Stimulated activated CD8-positive, alpha-beta memory T cell treated with anti-CD3 and anti-CD28 coated beads, Interleukin-15, amount 100 ng/mL, for 48 hours (primary cell): ENCODE measurements at regions not wholly inside any gene's neighbourhood (a gene's known extent, or its start where the extent isn't known, plus 50 kb on each side); places are given as distances from the start of the nearest gene placed in this dataset.
"Not testable (repeated sequence)": the region's sequence is repeated elsewhere in the genome, so short reads cannot be mapped to it uniquely, and the experiment has no call there.

Experiments used
- DNase-seq, 2 donors: peaks; one replicate each; pipeline ENCODE4 v3.0.0-alpha.2; 2020; ENCODE audit warnings: low read depth in 2 of 2

- DNase-seq, result not testable (repeated sequence)
Measured at GRCh38 chr3:75435794-75436400, 228.2 kb upstream of the FRG2C start.

GRCh38 chr3:75440986-75441385, 223.1 kb upstream of the FRG2C start:
- DNase-seq, result not testable (repeated sequence)

- not testable (repeated sequence) for DNase-seq
Measured at GRCh38 chr3:75444634-75445033, 219.5 kb upstream of the FRG2C start.

GRCh38 chr3:75445234-75445633, 218.9 kb upstream of the FRG2C start:
- not testable (repeated sequence) for DNase-seq

GRCh38 chr3:75446948-75447347, 217.2 kb upstream of the FRG2C start:
- not testable (repeated sequence) for DNase-seq

GRCh38 chr3:75453328-75453727, 210.8 kb upstream of the FRG2C start:
- not testable (repeated sequence) for DNase-seq

- DNase-seq, result not testable (repeated sequence)
Measured at GRCh38 chr3:75453839-75454238, 210.3 kb upstream of the FRG2C start.

- not testable (repeated sequence) for DNase-seq
Measured at GRCh38 chr3:75474530-75474929, 189.6 kb upstream of the FRG2C start.

GRCh38 chr3:75496600-75496999, 167.5 kb upstream of the FRG2C start:
- DNase-seq, result not testable (repeated sequence)

- not testable (repeated sequence) for DNase-seq
Measured at GRCh38 chr3:75500357-75500756, 163.8 kb upstream of the FRG2C start.

- DNase-seq, result not testable (repeated sequence)
Measured at GRCh38 chr3:75502171-75502570, 162.0 kb upstream of the FRG2C start.

GRCh38 chr3:75502769-75503756, 161.1 kb upstream of the FRG2C start:
- DNase-seq, result not testable (repeated sequence)

- DNase-seq, result no peak
Measured at GRCh38 chr3:75506603-75507002, 157.5 kb upstream of the FRG2C start.

- DNase-seq, result not testable (repeated sequence)
Measured at GRCh38 chr3:75507956-75508355, 156.2 kb upstream of the FRG2C start.

GRCh38 chr3:75527657-75528056, 136.5 kb upstream of the FRG2C start:
- DNase-seq, result not testable (repeated sequence)

GRCh38 chr3:75552095-75552494, 112.0 kb upstream of the FRG2C start:
- not testable (repeated sequence) for DNase-seq

GRCh38 chr3:75564427-75564826, 99.7 kb upstream of the FRG2C start:
- not testable (repeated sequence) for DNase-seq

- DNase-seq, result not testable (repeated sequence)
Measured at GRCh38 chr3:75572303-75572702, 91.8 kb upstream of the FRG2C start.

GRCh38 chr3:75579091-75579490, 85.0 kb upstream of the FRG2C start:
- not testable (repeated sequence) for DNase-seq

- not testable (repeated sequence) for DNase-seq
Measured at GRCh38 chr3:75579536-75579935, 84.6 kb upstream of the FRG2C start.

- DNase-seq, result peak; percentile 7 to 31
Measured at GRCh38 chr3:75579981-75580782, 83.9 kb upstream of the FRG2C start.

- DNase-seq, result not testable (repeated sequence)
Measured at GRCh38 chr3:75582536-75582935, 81.6 kb upstream of the FRG2C start.
